LNCAP (cell line): ENCODE measurements at regions not wholly inside any gene's neighbourhood (a gene's known extent, or its start where the extent isn't known, plus 50 kb on each side); places are given as distances from the start of the nearest gene placed in this dataset.

Experiments used
- CTCF ChIP-seq: fragments of 450-650 bp; IDR thresholded peaks from 2 replicates; pipeline ENCODE4 v1.5.1; 2017; ENCODE audit warnings: mild to moderate bottlenecking

DNA sequence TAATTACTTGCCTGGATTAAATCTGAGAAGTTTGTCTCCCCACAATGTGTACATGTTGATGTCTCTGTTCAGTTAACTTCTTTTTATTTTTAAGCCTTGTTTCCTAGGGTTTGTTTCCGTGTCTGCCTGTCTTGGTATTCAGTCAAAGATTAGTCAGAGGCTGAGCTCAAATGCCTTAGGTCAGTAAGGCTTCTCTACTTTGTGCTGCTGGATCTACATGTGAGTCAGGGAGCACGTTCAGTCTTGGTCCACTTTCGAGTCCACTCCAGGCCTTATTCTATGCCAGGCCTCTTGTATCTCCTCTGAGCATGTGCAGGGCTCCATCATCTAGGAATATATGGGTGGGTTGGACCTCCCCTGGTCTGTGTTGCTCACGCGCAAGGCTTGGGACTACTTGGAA is 93.3 kb upstream of the FZD8 start:
- TF ChIP-seq CTCF: no peak

DNA sequence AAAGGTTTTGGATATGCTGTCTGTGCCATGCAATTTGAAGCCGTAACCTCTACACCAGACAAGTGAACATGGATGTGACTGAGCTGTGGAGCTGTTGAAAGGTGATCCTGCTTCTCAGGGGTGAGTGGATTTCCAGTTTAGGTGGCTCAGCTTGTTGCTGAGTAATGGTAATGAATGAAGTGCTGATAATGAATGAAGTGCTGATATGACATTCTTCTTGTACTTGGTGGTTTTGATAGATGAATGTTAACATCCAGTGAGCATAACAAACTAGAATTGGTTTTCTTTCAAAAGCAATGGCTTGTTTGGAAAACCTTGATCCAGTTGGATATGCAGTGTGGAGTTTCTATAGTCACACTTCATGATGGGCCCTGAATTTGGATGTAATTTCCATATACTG is 89.7 kb upstream of the FZD8 start:
- TF ChIP-seq CTCF: no peak

DNA sequence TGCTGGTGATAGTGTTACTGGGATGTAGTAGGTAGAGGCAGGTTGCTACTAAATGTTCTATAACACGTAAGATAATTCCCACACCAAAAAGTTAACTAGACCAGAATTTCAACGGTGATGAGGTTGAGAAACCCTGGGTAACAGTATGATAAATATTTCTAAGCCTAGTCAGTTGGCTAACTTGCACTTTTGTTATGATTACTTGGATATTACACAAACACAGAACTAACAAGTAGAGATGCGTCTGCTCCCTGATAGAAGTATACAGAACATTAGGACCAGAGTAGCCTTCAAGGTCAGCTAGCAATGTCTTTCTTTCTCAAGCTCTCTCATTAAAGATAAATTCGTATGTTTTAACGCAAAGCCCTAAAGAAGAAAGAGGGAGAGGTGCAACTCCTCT is 86.2 kb upstream of the FZD8 start:
- TF ChIP-seq CTCF: no peak

DNA sequence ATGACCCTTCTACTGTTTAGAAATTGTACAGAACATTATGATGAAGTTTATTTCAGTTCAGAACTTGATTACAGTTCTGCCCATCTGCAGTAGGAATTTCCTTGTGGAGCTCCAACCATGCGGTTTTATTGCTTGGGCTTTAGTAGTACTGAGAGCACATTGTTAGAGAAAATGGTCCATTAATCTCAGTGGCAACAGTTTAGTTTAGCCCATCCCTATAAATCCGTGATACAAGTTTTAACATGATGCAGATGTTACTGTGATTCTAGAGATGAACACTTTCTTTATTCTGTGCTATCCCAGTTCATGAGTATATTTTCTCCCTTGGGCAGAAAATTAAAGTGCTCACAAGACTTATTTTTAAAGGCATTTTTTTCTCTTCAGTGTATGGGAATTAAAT is 84.8 kb upstream of the FZD8 start:
- TF ChIP-seq CTCF: no peak

GRCh38 chr10:35723992-35724391 is 81.9 kb upstream of the FZD8 start:
- TF ChIP-seq CTCF: no peak

- TF ChIP-seq CTCF: no peak
These were observed 81.0 kb upstream of the FZD8 start for GRCh38 chr10:35723059-35723458.

- no peak for TF ChIP-seq CTCF
These were observed 80.5 kb upstream of the FZD8 start for GRCh38 chr10:35722636-35723035.

DNA sequence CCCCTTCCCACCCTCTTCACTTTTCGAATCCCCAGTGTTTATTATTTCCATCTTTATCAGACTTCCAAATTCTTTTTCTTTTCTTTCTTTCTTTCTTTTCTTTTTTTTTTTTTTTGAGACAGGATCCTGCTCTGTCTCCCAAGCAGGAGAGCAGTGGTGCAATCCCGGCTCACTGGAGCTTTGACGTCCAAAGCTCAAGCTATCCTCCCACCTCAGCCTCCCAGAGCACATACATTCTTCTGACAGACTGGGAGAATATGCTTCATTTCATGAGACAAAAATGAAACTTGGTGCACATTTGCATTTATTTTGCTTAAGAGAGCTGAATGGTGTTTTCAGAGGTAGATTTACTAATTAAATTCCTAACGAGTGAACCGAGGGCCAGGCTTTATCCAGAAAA is 80.1 kb upstream of the FZD8 start:
- TF ChIP-seq CTCF: no peak
